ENCODE measurements at regions not wholly inside any gene's neighbourhood (a gene's known extent, or its start where the extent isn't known, plus 50 kb on each side); places are given as distances from the start of the nearest gene placed in this dataset.
"Not testable (repeated sequence)": the region's sequence is repeated elsewhere in the genome, so short reads cannot be mapped to it uniquely, and the experiment has no call there.

GRCh38 chr4:183812567-183812966 is 92.5 kb upstream of the STOX2 start:
- TF ChIP-seq CTCF (IDR thresholded peaks at IDR 0.05; ENCODE audit: borderline replicate concordance, control extremely low read depth, extremely low read depth, insufficient read depth, missing control alignments): no peak
- in situ Hi-C loops (cut with MboI; ENCODE audit: low sequenced_read_pairs, unreplicated experiment): no loop called here
- no peak for DNase-seq (ENCODE audit: low spot score)

DNA sequence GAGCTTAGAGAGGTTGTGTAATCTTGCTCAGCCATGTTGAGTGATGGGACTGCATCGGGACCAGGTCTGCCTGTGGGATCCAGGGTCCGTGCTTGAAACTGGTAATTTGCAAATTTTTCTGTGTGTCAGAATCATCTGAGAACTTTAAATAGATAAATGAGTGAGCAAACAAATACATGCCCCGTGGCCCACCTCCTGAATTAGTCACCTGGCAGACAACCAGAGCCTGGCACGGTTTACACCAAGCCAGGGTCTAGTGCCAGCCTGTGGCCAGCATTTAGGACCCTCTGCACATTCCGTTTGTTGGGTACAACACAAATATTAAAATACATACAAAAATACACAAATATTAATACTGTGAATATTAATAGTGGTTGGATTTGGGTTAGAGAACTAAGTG is 90.6 kb upstream of the STOX2 start:
- in situ Hi-C loops (cut with MboI; ENCODE audit: low sequenced_read_pairs, unreplicated experiment): no loop called here
- no peak for DNase-seq (ENCODE audit: low spot score)
- TF ChIP-seq CTCF (IDR thresholded peaks at IDR 0.05; ENCODE audit: borderline replicate concordance, control extremely low read depth, extremely low read depth, insufficient read depth, missing control alignments): no peak

DNA sequence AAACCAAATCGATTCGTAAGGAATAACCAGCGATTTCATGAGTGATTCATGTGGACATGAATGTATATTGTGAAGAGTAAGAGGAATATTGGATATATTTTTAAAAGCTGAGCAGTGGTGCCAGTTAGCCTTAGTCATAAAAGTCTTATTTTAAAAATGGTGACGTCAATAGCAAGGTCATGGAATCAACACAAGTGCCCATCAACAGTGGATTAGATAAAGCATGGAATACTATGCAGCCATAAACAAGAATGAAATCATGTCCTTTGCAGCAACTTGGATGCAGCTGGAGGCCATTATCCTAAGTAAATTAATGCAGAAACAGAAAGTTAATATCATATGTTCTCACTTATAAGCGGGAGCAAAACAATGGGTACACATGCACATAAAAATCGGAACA is 89.0 kb upstream of the STOX2 start:
- in situ Hi-C loops (cut with MboI; ENCODE audit: low sequenced_read_pairs, unreplicated experiment): no loop called here
- no peak for DNase-seq (ENCODE audit: low spot score)
- TF ChIP-seq CTCF (IDR thresholded peaks at IDR 0.05; ENCODE audit: borderline replicate concordance, control extremely low read depth, extremely low read depth, insufficient read depth, missing control alignments): no peak

GRCh38 chr4:183816882-183817509 is 88.1 kb upstream of the STOX2 start:
- no peak for TF ChIP-seq CTCF (IDR thresholded peaks at IDR 0.05; ENCODE audit: borderline replicate concordance, control extremely low read depth, extremely low read depth, insufficient read depth, missing control alignments)
- in situ Hi-C loops (cut with MboI; ENCODE audit: low sequenced_read_pairs, unreplicated experiment): no loop called here
- no peak for DNase-seq (ENCODE audit: low spot score)

- in situ Hi-C loops (cut with MboI; ENCODE audit: low sequenced_read_pairs, unreplicated experiment); DNase-seq (ENCODE audit: low spot score): not testable (repeated sequence)
Measured at GRCh38 chr4:183818591-183818990, 86.5 kb upstream of the STOX2 start.

GRCh38 chr4:183821076-183821853 is 83.8 kb upstream of the STOX2 start:
- no peak for DNase-seq (ENCODE audit: low spot score)
- TF ChIP-seq CTCF (IDR thresholded peaks at IDR 0.05; ENCODE audit: borderline replicate concordance, control extremely low read depth, extremely low read depth, insufficient read depth, missing control alignments): no peak
- in situ Hi-C loops (cut with MboI; ENCODE audit: low sequenced_read_pairs, unreplicated experiment): no loop called here

DNA sequence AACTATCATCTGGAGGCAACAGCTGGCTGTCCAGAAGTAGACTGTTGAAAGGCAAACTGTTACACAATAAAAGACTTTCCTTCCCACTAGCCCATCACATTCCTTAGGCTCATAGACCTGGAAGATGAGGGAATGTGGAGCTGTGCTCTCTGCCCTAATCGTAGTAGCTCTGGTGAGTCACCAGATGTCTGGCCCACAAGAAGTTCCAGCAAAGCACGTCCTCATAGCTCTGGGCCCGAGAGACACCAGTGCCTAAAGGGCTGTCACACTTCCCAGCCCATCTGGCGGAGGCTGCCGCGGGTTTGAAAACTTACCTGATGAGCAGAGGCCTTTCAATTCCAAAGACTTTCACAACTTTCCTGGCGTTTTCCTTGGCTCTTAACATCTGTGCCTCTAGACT is 81.7 kb upstream of the STOX2 start:
- DNase-seq (ENCODE audit: low spot score): no peak
- no peak for TF ChIP-seq CTCF (IDR thresholded peaks at IDR 0.05; ENCODE audit: borderline replicate concordance, control extremely low read depth, extremely low read depth, insufficient read depth, missing control alignments)
- in situ Hi-C loops (cut with MboI; ENCODE audit: low sequenced_read_pairs, unreplicated experiment): no loop called here

Data from GM13976 (cell line).